Liver (tissue), 3 donors: ENCODE measurements at regions not wholly inside any gene's neighbourhood (a gene's known extent, or its start where the extent isn't known, plus 50 kb on each side); places are given as distances from the start of the nearest gene placed in this dataset.

Source experiments
- FOXA1 ChIP-seq: IDR thresholded peaks from 2 replicates; pipeline ENCODE4 v1.6.1; 2016; ENCODE audit warnings: antibody characterized with exemption
- GABPA ChIP-seq, 2 donors: IDR thresholded peaks in 1 of 2; conservative IDR thresholded peaks in 1 of 2; 2 replicates each; pipeline ENCODE4 v1.6.1; 2016; ENCODE audit warnings: antibody characterized with exemption in 2 of 2, mild to moderate bottlenecking in 1 of 2, moderate library complexity in 1 of 2
- RAD21 ChIP-seq, 2 donors: IDR thresholded peaks; 2 replicates each; pipeline ENCODE4 v1.6.1; 2016; ENCODE audit warnings: antibody characterized with exemption in 2 of 2, mild to moderate bottlenecking in 2 of 2
- TAF1 ChIP-seq: conservative IDR thresholded peaks from 2 replicates; pipeline ENCODE4 v1.6.1; 2016; ENCODE audit warnings: antibody characterized with exemption, mild to moderate bottlenecking
- TF ChIP-seq, protein P1 (sequence below): fragments of 150-350 bp; IDR thresholded peaks from 2 replicates; pipeline ENCODE4 v1.5.1; 2017; ENCODE audit warnings: improper control_type of control experiment, low read depth, low read length; ENCODE audit not compliant: missing input control
- TF ChIP-seq, protein P2 (sequence below): IDR thresholded peaks from 2 replicates; pipeline ENCODE4 v1.6.1; 2016; ENCODE audit warnings: antibody characterized with exemption
- donor health status: healthy.
- donor health status: healthy.

DNA sequence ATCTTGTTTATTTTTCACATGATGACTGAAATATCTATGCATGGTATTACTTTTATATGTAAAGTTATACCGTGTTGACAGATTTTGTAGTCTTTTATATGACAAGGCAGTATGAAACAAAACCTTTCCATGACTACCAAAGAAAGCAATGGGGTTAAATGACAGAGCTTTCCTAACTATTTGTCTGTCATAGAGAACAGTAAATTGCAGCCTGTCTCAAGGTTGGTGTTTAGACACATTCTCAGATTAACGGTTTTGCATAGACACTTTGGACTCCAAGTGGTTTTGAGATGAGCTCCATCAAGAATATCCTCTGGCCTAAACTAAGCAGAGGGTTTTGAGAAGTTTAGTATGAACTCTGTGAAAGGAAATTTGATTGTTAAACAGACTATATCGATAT lies 180.7 kb upstream of the TENM3 start:
- no peak for TF ChIP-seq TAF1
- TF ChIP-seq RAD21 (IDR thresholded peaks at IDR 0.05): no peak
- TF ChIP-seq, protein P1, sequence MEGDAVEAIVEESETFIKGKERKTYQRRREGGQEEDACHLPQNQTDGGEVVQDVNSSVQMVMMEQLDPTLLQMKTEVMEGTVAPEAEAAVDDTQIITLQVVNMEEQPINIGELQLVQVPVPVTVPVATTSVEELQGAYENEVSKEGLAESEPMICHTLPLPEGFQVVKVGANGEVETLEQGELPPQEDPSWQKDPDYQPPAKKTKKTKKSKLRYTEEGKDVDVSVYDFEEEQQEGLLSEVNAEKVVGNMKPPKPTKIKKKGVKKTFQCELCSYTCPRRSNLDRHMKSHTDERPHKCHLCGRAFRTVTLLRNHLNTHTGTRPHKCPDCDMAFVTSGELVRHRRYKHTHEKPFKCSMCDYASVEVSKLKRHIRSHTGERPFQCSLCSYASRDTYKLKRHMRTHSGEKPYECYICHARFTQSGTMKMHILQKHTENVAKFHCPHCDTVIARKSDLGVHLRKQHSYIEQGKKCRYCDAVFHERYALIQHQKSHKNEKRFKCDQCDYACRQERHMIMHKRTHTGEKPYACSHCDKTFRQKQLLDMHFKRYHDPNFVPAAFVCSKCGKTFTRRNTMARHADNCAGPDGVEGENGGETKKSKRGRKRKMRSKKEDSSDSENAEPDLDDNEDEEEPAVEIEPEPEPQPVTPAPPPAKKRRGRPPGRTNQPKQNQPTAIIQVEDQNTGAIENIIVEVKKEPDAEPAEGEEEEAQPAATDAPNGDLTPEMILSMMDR: no peak
- TF ChIP-seq, protein P2, sequence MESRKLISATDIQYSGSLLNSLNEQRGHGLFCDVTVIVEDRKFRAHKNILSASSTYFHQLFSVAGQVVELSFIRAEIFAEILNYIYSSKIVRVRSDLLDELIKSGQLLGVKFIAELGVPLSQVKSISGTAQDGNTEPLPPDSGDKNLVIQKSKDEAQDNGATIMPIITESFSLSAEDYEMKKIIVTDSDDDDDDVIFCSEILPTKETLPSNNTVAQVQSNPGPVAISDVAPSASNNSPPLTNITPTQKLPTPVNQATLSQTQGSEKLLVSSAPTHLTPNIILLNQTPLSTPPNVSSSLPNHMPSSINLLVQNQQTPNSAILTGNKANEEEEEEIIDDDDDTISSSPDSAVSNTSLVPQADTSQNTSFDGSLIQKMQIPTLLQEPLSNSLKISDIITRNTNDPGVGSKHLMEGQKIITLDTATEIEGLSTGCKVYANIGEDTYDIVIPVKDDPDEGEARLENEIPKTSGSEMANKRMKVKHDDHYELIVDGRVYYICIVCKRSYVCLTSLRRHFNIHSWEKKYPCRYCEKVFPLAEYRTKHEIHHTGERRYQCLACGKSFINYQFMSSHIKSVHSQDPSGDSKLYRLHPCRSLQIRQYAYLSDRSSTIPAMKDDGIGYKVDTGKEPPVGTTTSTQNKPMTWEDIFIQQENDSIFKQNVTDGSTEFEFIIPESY: no peak
- TF ChIP-seq FOXA1: no peak
- no peak for TF ChIP-seq GABPA (IDR thresholded peaks at IDR 0.05 in 1 of 2, conservative IDR thresholded peaks at IDR 0.05 in 1 of 2)
